ENCODE measurements at regions not wholly inside any gene's neighbourhood (a gene's known extent, or its start where the extent isn't known, plus 50 kb on each side); places are given as distances from the start of the nearest gene placed in this dataset.

- no peak for TF ChIP-seq CTCF (IDR thresholded peaks at IDR 0.05)
- TF ChIP-seq POLR2A (IDR thresholded peaks at IDR 0.05): no peak
Observed at GRCh38 chr6:134830940-134831339, 119.0 kb downstream of the ALDH8A1 start.

Measured in right lobe of liver (tissue), 4 donors.